Fibroblast of lung (primary cell): ENCODE measurements at regions not wholly inside any gene's neighbourhood (a gene's known extent, or its start where the extent isn't known, plus 50 kb on each side); places are given as distances from the start of the nearest gene placed in this dataset.

Source experiments
- CTCF ChIP-seq, 2 donors: IDR thresholded peaks in 1 of 2; conservative IDR thresholded peaks in 1 of 2; 1 replicate in 1 of 2; 2 replicates in 1 of 2; pipeline ENCODE4 v1.5.1; 2011 to 2012; ENCODE audit warnings: low read length in 2 of 2, control low read depth in 1 of 2, inconsistent platforms in 1 of 2, low read depth in 1 of 2, mild to moderate bottlenecking in 1 of 2
- EZH2 ChIP-seq: IDR thresholded peaks from 2 replicates; pipeline ENCODE4 v1.5.1; 2012; ENCODE audit warnings: low read length, control low read depth, mild to moderate bottlenecking; ENCODE audit errors: missing control alignments

GRCh38 chr1:232172563-232172962 is 457.4 kb downstream of the SIPA1L2 start:
- TF ChIP-seq CTCF (conservative IDR thresholded peaks at IDR 0.05 in 1 of 2, IDR thresholded peaks at IDR 0.05 in 1 of 2; ENCODE audit: low read depth in 1 of 2, low read length in 2 of 2) (no peak), EZH2 (no peak)
